Chondrocyte (in vitro differentiated cells): ENCODE measurements at regions not wholly inside any gene's neighbourhood (a gene's known extent, or its start where the extent isn't known, plus 50 kb on each side); places are given as distances from the start of the nearest gene placed in this dataset.
A peak's percentile ranks its signal among the peaks of the same experiment; 100 is the strongest.
"Not testable (repeated sequence)": the region's sequence is repeated elsewhere in the genome, so short reads cannot be mapped to it uniquely, and the experiment has no call there.

Experiments used
- DNase-seq: peaks from one replicate; pipeline ENCODE4 v3.0.0; 2021; ENCODE audit warnings: mixed read lengths, low spot score
- H3K27ac Mint-ChIP-seq: one replicate; pipeline ENCODE4 v1.8.0; 2021; ENCODE audit warnings: mild to moderate bottlenecking, moderate library complexity, mixed read lengths; ENCODE audit not compliant: unreplicated experiment
- H3K27me3 Mint-ChIP-seq: 2 replicates; pipeline ENCODE4 v1.8.0; 2021; ENCODE audit warnings: low read depth, mixed read lengths
- H3K36me3 Mint-ChIP-seq: 2 replicates; pipeline ENCODE4 v1.8.0; 2021; ENCODE audit warnings: low read depth, mixed read lengths
- H3K4me1 Mint-ChIP-seq: 2 replicates; pipeline ENCODE4 v1.8.0; 2021; ENCODE audit warnings: low read depth, mild to moderate bottlenecking, mixed read lengths
- H3K4me3 Mint-ChIP-seq: one replicate; pipeline ENCODE4 v1.8.0; 2021; ENCODE audit warnings: mild to moderate bottlenecking, moderate library complexity, mixed read lengths; ENCODE audit not compliant: unreplicated experiment
- H3K9me3 Mint-ChIP-seq: 2 replicates; pipeline ENCODE4 v1.8.0; 2021; ENCODE audit warnings: low read depth, mixed read lengths
- CTCF ChIP-seq: fragments of 200-600 bp; sonication (generic); IDR thresholded peaks from 2 replicates; pipeline ENCODE4 v1.5.0; 2021; ENCODE audit warnings: antibody characterized with exemption, mild to moderate bottlenecking, moderate library complexity

- DNase-seq: no peak
- no peak for TF ChIP-seq CTCF
- no peaks in the 10 kb centered on the region for H3K9me3 Mint-ChIP-seq
- no peak overlapping the region for H3K4me3 Mint-ChIP-seq
- peaks cover 2% of the 10 kb centered on the region for H3K36me3 Mint-ChIP-seq
- H3K4me1 Mint-ChIP-seq: peaks cover 16% of the 10 kb centered on the region
- H3K27ac Mint-ChIP-seq: no peak overlapping the region
- H3K27me3 Mint-ChIP-seq: peaks cover 68% of the 10 kb centered on the region
These were observed 171.4 kb upstream of the HES1 start for GRCh38 chr3:193964517-193964880.

DNA sequence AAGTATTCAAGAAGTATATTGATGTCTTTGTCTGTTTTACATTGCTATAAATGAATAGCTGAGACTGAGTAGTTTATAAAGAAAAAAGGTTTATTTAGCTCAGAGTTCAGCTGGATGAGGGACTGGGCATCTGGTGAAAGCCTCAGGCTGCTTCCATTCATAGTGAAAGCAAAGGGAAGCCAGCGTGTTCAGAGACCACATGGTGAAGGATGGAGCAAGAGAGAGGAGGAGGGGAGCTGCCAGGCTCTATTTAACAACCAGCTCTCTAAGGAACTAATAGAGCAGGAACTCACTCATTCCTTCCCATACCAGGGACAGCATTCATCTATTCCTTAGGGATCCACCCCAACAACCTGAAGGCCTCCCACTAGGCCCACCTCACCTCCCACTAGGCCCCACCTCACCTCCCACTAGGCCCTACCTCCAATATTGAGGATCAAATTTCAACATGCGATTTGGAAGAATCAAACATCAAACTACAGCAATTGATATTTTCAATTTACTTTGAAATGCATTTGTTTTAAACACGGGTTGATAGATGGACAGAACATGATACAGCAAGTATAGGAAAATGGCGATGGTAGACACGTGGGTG lies 167.5 kb upstream of the HES1 start:
- no peak for TF ChIP-seq CTCF
- H3K4me1 Mint-ChIP-seq: peaks cover 38% of the 10 kb centered on the region
- DNase-seq: no peak
- no peaks in the 10 kb centered on the region for H3K36me3 Mint-ChIP-seq
- H3K4me3 Mint-ChIP-seq: no peak overlapping the region
- no peaks in the 10 kb centered on the region for H3K9me3 Mint-ChIP-seq
- H3K27ac Mint-ChIP-seq: no peak overlapping the region
- peaks cover 32% of the 10 kb centered on the region for H3K27me3 Mint-ChIP-seq

DNA sequence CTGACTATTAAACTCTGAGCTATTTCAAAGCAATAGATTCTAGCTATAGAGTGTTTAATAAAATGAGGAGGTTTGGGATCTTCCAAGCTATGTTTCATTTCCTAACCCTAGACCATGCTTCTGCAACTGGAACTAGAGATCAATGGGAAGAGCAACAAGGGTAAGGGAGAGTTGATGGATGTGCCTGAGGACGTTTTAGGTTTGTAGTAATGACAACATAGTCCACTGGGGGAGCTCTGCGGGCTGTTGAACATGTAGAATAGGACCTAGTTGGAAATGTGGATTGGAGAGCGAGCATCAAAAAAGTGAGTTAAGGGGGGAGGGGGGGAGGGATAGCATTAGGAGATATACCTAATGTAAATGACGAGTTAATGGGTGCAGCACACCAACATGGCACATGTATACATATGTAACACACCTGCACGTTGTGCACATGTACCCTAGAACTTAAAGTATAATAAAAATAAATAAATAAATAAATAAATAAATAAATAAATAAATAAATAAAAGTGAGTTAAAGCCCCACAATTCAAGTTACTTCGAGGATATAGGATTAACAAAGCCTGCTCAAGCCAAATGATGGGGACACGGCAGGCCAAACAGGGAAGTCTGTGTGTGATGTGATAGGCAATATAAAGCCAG lies 165.7 kb upstream of the HES1 start:
- H3K4me3 Mint-ChIP-seq, H3K9me3 Mint-ChIP-seq, H3K36me3 Mint-ChIP-seq, H3K27ac Mint-ChIP-seq, DNase-seq: not testable (repeated sequence)
- Mint-ChIP-seq H3K27me3 (peaks cover 21% of the 10 kb centered on the region), H3K4me1 (peaks cover 55% of the 10 kb centered on the region)
- TF ChIP-seq CTCF: peak; percentile 71

GRCh38 chr3:193970773-193971206 lies 165.2 kb upstream of the HES1 start:
- no peak for TF ChIP-seq CTCF
- no peak overlapping the region for H3K27ac Mint-ChIP-seq

DNA sequence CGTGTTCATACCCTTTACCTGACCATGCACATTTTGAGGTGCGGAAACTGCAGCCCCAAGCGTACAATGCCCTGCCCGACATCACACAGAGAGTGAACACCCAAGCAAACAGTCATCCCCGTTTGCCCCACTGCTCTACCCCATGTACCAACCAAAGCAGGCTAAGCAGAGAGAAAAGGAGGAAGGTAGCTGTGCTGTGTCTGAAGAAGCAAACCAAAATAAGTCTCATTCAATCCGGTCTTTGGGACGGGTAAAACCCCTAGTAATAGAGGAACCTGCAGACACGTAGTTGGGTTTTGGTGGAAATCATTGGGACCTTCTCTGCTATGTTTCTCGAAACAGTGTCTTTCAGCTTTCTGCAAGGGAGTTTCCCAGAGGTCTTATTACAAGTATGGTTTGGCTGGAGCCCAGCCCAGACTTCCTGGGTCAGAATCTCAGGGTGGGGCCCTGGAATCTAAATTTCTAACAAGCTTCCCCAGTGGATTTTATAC lies 164.6 kb upstream of the HES1 start:
- peak overlapping the region; percentile 19 for H3K27ac Mint-ChIP-seq
- peaks cover 11% of the 10 kb centered on the region for H3K27me3 Mint-ChIP-seq
- no peak for DNase-seq
- H3K4me1 Mint-ChIP-seq: peaks cover 61% of the 10 kb centered on the region
- no peak overlapping the region for H3K4me3 Mint-ChIP-seq
- no peaks in the 10 kb centered on the region for H3K36me3 Mint-ChIP-seq
- no peaks in the 10 kb centered on the region for H3K9me3 Mint-ChIP-seq
- no peak for TF ChIP-seq CTCF

More at GRCh38 chr3:193970773-193971206, 165.2 kb upstream of the HES1 start:
- Mint-ChIP-seq H3K4me3 (no peak overlapping the region), H3K9me3 (no peaks in the 10 kb centered on the region), H3K4me1 (peaks cover 60% of the 10 kb centered on the region), H3K36me3 (no peaks in the 10 kb centered on the region), H3K27me3 (peaks cover 16% of the 10 kb centered on the region)
- no peak for DNase-seq
